HG02840 (cell line): ENCODE measurements at regions not wholly inside any gene's neighbourhood (a gene's known extent, or its start where the extent isn't known, plus 50 kb on each side); places are given as distances from the start of the nearest gene placed in this dataset.
"Not testable (repeated sequence)": the region's sequence is repeated elsewhere in the genome, so short reads cannot be mapped to it uniquely, and the experiment has no call there.

ENCODE experiments used
- ATAC-seq: cut with Tn5 transposase; IDR thresholded peaks from one replicate; pipeline ENCODE4 v1.9.1; 2021; ENCODE audit warnings: mild to moderate bottlenecking, moderate library complexity, moderate number of reproducible peaks; ENCODE audit not compliant: unreplicated experiment, low FRiP score

- ATAC-seq, result no peak
Measured at GRCh38 chr13:48879432-48879831, 96.3 kb upstream of the FNDC3A start.

- no peak for ATAC-seq
Measured at GRCh38 chr13:48879854-48880253, 95.9 kb upstream of the FNDC3A start.

- ATAC-seq, result not testable (repeated sequence)
Measured at GRCh38 chr13:48883786-48884185, 91.9 kb upstream of the FNDC3A start.

- no peak for ATAC-seq
Measured at GRCh38 chr13:48885027-48885395, 90.7 kb upstream of the FNDC3A start.

GRCh38 chr13:48888613-48889012 is 87.1 kb upstream of the FNDC3A start:
- no peak for ATAC-seq

- no peak for ATAC-seq
Measured at GRCh38 chr13:48890391-48890790, 85.3 kb upstream of the FNDC3A start.

GRCh38 chr13:48891586-48891985 is 84.1 kb upstream of the FNDC3A start:
- no peak for ATAC-seq

GRCh38 chr13:48892053-48892687 is 83.5 kb upstream of the FNDC3A start:
- no peak for ATAC-seq

- no peak for ATAC-seq
Measured at GRCh38 chr13:48892688-48893075, 83.0 kb upstream of the FNDC3A start.

GRCh38 chr13:48896312-48896711 is 79.4 kb upstream of the FNDC3A start:
- ATAC-seq, result no peak

GRCh38 chr13:48901781-48902180 is 73.9 kb upstream of the FNDC3A start:
- no peak for ATAC-seq

- ATAC-seq, result no peak
Measured at GRCh38 chr13:48902368-48902767, 73.3 kb upstream of the FNDC3A start.

- ATAC-seq, result no peak
Measured at GRCh38 chr13:48904668-48905290, 70.9 kb upstream of the FNDC3A start.

- ATAC-seq, result no peak
Measured at GRCh38 chr13:48906200-48906599, 69.5 kb upstream of the FNDC3A start.

GRCh38 chr13:48908381-48909055 is 67.2 kb upstream of the FNDC3A start:
- ATAC-seq, result no peak

GRCh38 chr13:48909056-48909389 is 66.7 kb upstream of the FNDC3A start:
- no peak for ATAC-seq

- no peak for ATAC-seq
Measured at GRCh38 chr13:48910686-48911085, 65.0 kb upstream of the FNDC3A start.

- ATAC-seq, result no peak
Measured at GRCh38 chr13:48919751-48920150, 56.0 kb upstream of the FNDC3A start.

- no peak for ATAC-seq
Measured at GRCh38 chr13:48920730-48921129, 55.0 kb upstream of the FNDC3A start.

GRCh38 chr13:48923376-48923775 is 52.3 kb upstream of the FNDC3A start:
- no peak for ATAC-seq

- no peak for ATAC-seq
Measured at GRCh38 chr13:48925001-48925400, 50.7 kb upstream of the FNDC3A start.
